ENCODE measurements at regions not wholly inside any gene's neighbourhood (a gene's known extent, or its start where the extent isn't known, plus 50 kb on each side); places are given as distances from the start of the nearest gene placed in this dataset.

- TF ChIP-seq POU6F1 (CRISPR knock-in tag; IDR thresholded peaks at IDR 0.05; ENCODE audit: borderline replicate concordance, low read depth) (no peak), SNAI2 (CRISPR knock-in tag; IDR thresholded peaks at IDR 0.05) (no peak), PATZ1 (CRISPR knock-in tag; IDR thresholded peaks at IDR 0.05; ENCODE audit: borderline replicate concordance) (no peak), GLIS3 (CRISPR knock-in tag; IDR thresholded peaks at IDR 0.05) (no peak), PPARA (CRISPR knock-in tag; IDR thresholded peaks at IDR 0.05; ENCODE audit: borderline replicate concordance) (no peak), ARNTL (CRISPR knock-in tag; IDR thresholded peaks at IDR 0.05; ENCODE audit: borderline replicate concordance, low read depth) (no peak), RARB (CRISPR knock-in tag; IDR thresholded peaks at IDR 0.05) (no peak), TCF4 (CRISPR knock-in tag; IDR thresholded peaks at IDR 0.05; ENCODE audit: borderline replicate concordance) (no peak), CREB5 (CRISPR knock-in tag; IDR thresholded peaks at IDR 0.05; ENCODE audit: low read depth) (no peak), TOX (CRISPR knock-in tag; IDR thresholded peaks at IDR 0.05; ENCODE audit: borderline replicate concordance) (no peak)
These were observed 974.5 kb upstream of the ZEB2 start for GRCh38 chr2:145494441-145494840.
